ENCODE measurements at regions not wholly inside any gene's neighbourhood (a gene's known extent, or its start where the extent isn't known, plus 50 kb on each side); places are given as distances from the start of the nearest gene placed in this dataset.

- Mint-ChIP-seq H3K9me3 (peaks cover 9% of the 10 kb centered on the region), H3K4me1 (no peaks in the 10 kb centered on the region), H3K4me3 (no peak overlapping the region), H3K27me3 (peaks cover 3% of the 10 kb centered on the region), H3K27ac (no peak overlapping the region), H3K36me3 (ENCODE audit: low read depth) (no peaks in the 10 kb centered on the region)
- DNase-seq, result no peak
- ChIA-PET POLR2A (no interaction called here), CTCF (interaction anchor here (2.3 kb wide), 1 partner anchor 13 kb away, joined by 5 read pairs; no protein-coding TSS in a partner anchor)
These were observed 351.4 kb downstream of the ZNF326 start for GRCh38 chr1:90346349-90346748.

- Mint-ChIP-seq H3K4me3 (no peak overlapping the region), H3K27ac (no peak overlapping the region), H3K4me1 (peaks cover 6% of the 10 kb centered on the region), H3K27me3 (peaks cover 3% of the 10 kb centered on the region), H3K9me3 (peaks cover 9% of the 10 kb centered on the region), H3K36me3 (ENCODE audit: low read depth) (no peaks in the 10 kb centered on the region)
- POLR2A ChIA-PET, result no interaction called here
- CTCF ChIA-PET, result no interaction called here
- no peak for DNase-seq
These were observed 350.2 kb downstream of the ZNF326 start for GRCh38 chr1:90344963-90345730.

GRCh38 chr1:90341516-90341915 is 346.6 kb downstream of the ZNF326 start:
- no peak for DNase-seq
- peaks cover 14% of the 10 kb centered on the region for H3K4me1 Mint-ChIP-seq
- H3K27me3 Mint-ChIP-seq, result peaks cover 3% of the 10 kb centered on the region
- ChIA-PET CTCF (interaction anchor here (1.2 kb wide), 1 partner anchor 13 kb away, joined by 3 read pairs; no protein-coding TSS in a partner anchor), POLR2A (no interaction called here)
- H3K27ac Mint-ChIP-seq, result peak overlapping the region; percentile 16
- H3K9me3 Mint-ChIP-seq, result no peaks in the 10 kb centered on the region
- H3K36me3 Mint-ChIP-seq (ENCODE audit: low read depth), result no peaks in the 10 kb centered on the region
- H3K4me3 Mint-ChIP-seq, result no peak overlapping the region

GRCh38 chr1:90340606-90341005 is 345.7 kb downstream of the ZNF326 start:
- H3K4me1 Mint-ChIP-seq, result peaks cover 14% of the 10 kb centered on the region
- H3K4me3 Mint-ChIP-seq, result no peak overlapping the region
- CTCF ChIA-PET, result interaction anchor here (0.6 to 1.2 kb wide), 2 partner anchors 13 to 105 kb away, joined by 3 read pairs; no protein-coding TSS in a partner anchor
- peaks cover 3% of the 10 kb centered on the region for H3K27me3 Mint-ChIP-seq
- H3K27ac Mint-ChIP-seq, result no peak overlapping the region
- peak; percentile 8 for DNase-seq
- H3K36me3 Mint-ChIP-seq (ENCODE audit: low read depth), result no peaks in the 10 kb centered on the region
- no peaks in the 10 kb centered on the region for H3K9me3 Mint-ChIP-seq
- POLR2A ChIA-PET, result no interaction called here

GRCh38 chr1:90339811-90340210 is 344.9 kb downstream of the ZNF326 start:
- Mint-ChIP-seq H3K9me3 (no peaks in the 10 kb centered on the region), H3K36me3 (ENCODE audit: low read depth) (no peaks in the 10 kb centered on the region), H3K27ac (no peak overlapping the region), H3K4me3 (no peak overlapping the region), H3K4me1 (peaks cover 14% of the 10 kb centered on the region), H3K27me3 (peaks cover 3% of the 10 kb centered on the region)
- POLR2A ChIA-PET, result no interaction called here
- no peak for DNase-seq
- CTCF ChIA-PET, result interaction anchor here (0.6 kb wide), 1 partner anchor 104 kb away, joined by 3 read pairs; no protein-coding TSS in a partner anchor

GRCh38 chr1:90336552-90337324 is 341.8 kb downstream of the ZNF326 start:
- CTCF ChIA-PET, result no interaction called here
- Mint-ChIP-seq H3K9me3 (no peaks in the 10 kb centered on the region), H3K4me1 (peaks cover 14% of the 10 kb centered on the region), H3K36me3 (ENCODE audit: low read depth) (no peaks in the 10 kb centered on the region), H3K4me3 (no peak overlapping the region), H3K27me3 (no peaks in the 10 kb centered on the region), H3K27ac (no peak overlapping the region)
- no peak for DNase-seq
- POLR2A ChIA-PET, result no interaction called here

GRCh38 chr1:90335558-90335957 is 340.6 kb downstream of the ZNF326 start:
- H3K27ac Mint-ChIP-seq, result no peak overlapping the region
- H3K27me3 Mint-ChIP-seq, result no peaks in the 10 kb centered on the region
- DNase-seq, result no peak
- H3K9me3 Mint-ChIP-seq, result no peaks in the 10 kb centered on the region
- POLR2A ChIA-PET, result no interaction called here
- no peak overlapping the region for H3K4me3 Mint-ChIP-seq
- no peaks in the 10 kb centered on the region for H3K36me3 Mint-ChIP-seq (ENCODE audit: low read depth)
- H3K4me1 Mint-ChIP-seq, result peaks cover 12% of the 10 kb centered on the region
- CTCF ChIA-PET, result no interaction called here

- Mint-ChIP-seq H3K9me3 (no peaks in the 10 kb centered on the region), H3K27ac (no peak overlapping the region), H3K4me1 (no peaks in the 10 kb centered on the region), H3K36me3 (ENCODE audit: low read depth) (no peaks in the 10 kb centered on the region), H3K4me3 (no peak overlapping the region), H3K27me3 (no peaks in the 10 kb centered on the region)
- no peak for DNase-seq
- ChIA-PET POLR2A (no interaction called here), CTCF (no interaction called here)
These were observed 339.2 kb downstream of the ZNF326 start for GRCh38 chr1:90334137-90334536.

- Mint-ChIP-seq H3K4me3 (no peak overlapping the region), H3K27ac (no peak overlapping the region), H3K9me3 (no peaks in the 10 kb centered on the region), H3K4me1 (no peaks in the 10 kb centered on the region), H3K27me3 (peaks cover 2% of the 10 kb centered on the region), H3K36me3 (ENCODE audit: low read depth) (no peaks in the 10 kb centered on the region)
- ChIA-PET POLR2A (no interaction called here), CTCF (no interaction called here)
- DNase-seq, result no peak
These were observed 330.3 kb downstream of the ZNF326 start for GRCh38 chr1:90325168-90325567.

GRCh38 chr1:90322186-90322585 is 327.3 kb downstream of the ZNF326 start:
- no peak overlapping the region for H3K27ac Mint-ChIP-seq
- DNase-seq, result no peak
- peaks cover 2% of the 10 kb centered on the region for H3K27me3 Mint-ChIP-seq
- ChIA-PET CTCF (interaction anchor here (0.6 to 1.2 kb wide), 2 partner anchors 10 to 70 kb away, joined by 3 to 4 read pairs; no protein-coding TSS in a partner anchor), POLR2A (no interaction called here)
- H3K4me3 Mint-ChIP-seq, result no peak overlapping the region
- H3K9me3 Mint-ChIP-seq, result no peaks in the 10 kb centered on the region
- no peaks in the 10 kb centered on the region for H3K4me1 Mint-ChIP-seq
- no peaks in the 10 kb centered on the region for H3K36me3 Mint-ChIP-seq (ENCODE audit: low read depth)

GRCh38 chr1:90319918-90320317 is 325.0 kb downstream of the ZNF326 start:
- DNase-seq, result no peak
- Mint-ChIP-seq H3K27me3 (peaks cover 2% of the 10 kb centered on the region), H3K9me3 (no peaks in the 10 kb centered on the region), H3K27ac (no peak overlapping the region), H3K36me3 (ENCODE audit: low read depth) (no peaks in the 10 kb centered on the region), H3K4me1 (no peaks in the 10 kb centered on the region), H3K4me3 (no peak overlapping the region)
- ChIA-PET POLR2A (no interaction called here), CTCF (no interaction called here)

GRCh38 chr1:90318431-90318830 is 323.5 kb downstream of the ZNF326 start:
- H3K27ac Mint-ChIP-seq, result no peak overlapping the region
- peaks cover 2% of the 10 kb centered on the region for H3K27me3 Mint-ChIP-seq
- no peak overlapping the region for H3K4me3 Mint-ChIP-seq
- H3K9me3 Mint-ChIP-seq, result no peaks in the 10 kb centered on the region
- POLR2A ChIA-PET, result no interaction called here
- no peak for DNase-seq
- CTCF ChIA-PET, result no interaction called here
- H3K4me1 Mint-ChIP-seq, result no peaks in the 10 kb centered on the region
- H3K36me3 Mint-ChIP-seq (ENCODE audit: low read depth), result no peaks in the 10 kb centered on the region

GRCh38 chr1:90317628-90318027 is 322.7 kb downstream of the ZNF326 start:
- Mint-ChIP-seq H3K27me3 (peaks cover 2% of the 10 kb centered on the region), H3K9me3 (no peaks in the 10 kb centered on the region), H3K36me3 (ENCODE audit: low read depth) (no peaks in the 10 kb centered on the region), H3K4me3 (no peak overlapping the region), H3K4me1 (no peaks in the 10 kb centered on the region), H3K27ac (no peak overlapping the region)
- no peak for DNase-seq
- POLR2A ChIA-PET, result no interaction called here
- CTCF ChIA-PET, result no interaction called here
